B cell (primary cell): ENCODE measurements at regions not wholly inside any gene's neighbourhood (a gene's known extent, or its start where the extent isn't known, plus 50 kb on each side); places are given as distances from the start of the nearest gene placed in this dataset.

Experiments used
- ATAC-seq: fragments of 200-7000 bp; cut with Tn5 transposase; one replicate; pipeline ENCODE4 v1.10.0; 2021; ENCODE audit warnings: low read depth, mild to moderate bottlenecking, moderate number of reproducible peaks, moderate library complexity
- CTCF ChIA-PET: fragments of 350-600 bp; sonication (Branson Sonifier 250); formaldehyde crosslinking; loops from one replicate; lab custom pipeline; 2021; ENCODE audit warnings: antibody characterized with exemption, inconsistent platforms; lab: Charles Lee
- POLR2A ChIA-PET: fragments of 350-600 bp; sonication (Branson Sonifier 250); formaldehyde crosslinking; loops from one replicate; lab custom pipeline; 2021; ENCODE audit warnings: antibody characterized with exemption; lab: Charles Lee
- DNase-seq: peaks from one replicate; pipeline ENCODE4 v3.0.0; 2013
- H2AFZ ChIP-seq: 2 replicates; pipeline ENCODE4 v1.6.1; 2012; ENCODE audit warnings: mild to moderate bottlenecking, low read depth, low read length; ENCODE audit not compliant: insufficient read depth, poor library complexity, severe bottlenecking
- H3K27ac ChIP-seq, 2 donors: 1 replicate in 1 of 2; 2 replicates in 1 of 2; pipeline ENCODE4 v1.5.1; 2012 to 2013; ENCODE audit warnings: low read length in 2 of 2, mild to moderate bottlenecking in 2 of 2, moderate library complexity in 1 of 2
- H3K27me3 ChIP-seq, 4 experiments: fragments of 200-600 bp in 1 of 4; sonication (generic) in 1 of 4; replicated peaks in 1 of 4; 1 replicate in 2 of 4; 2 replicates in 2 of 4; pipeline versions ENCODE4 v1.6.1 to v1.7.0; 2013 to 2016; ENCODE audit warnings: low read length in 3 of 4, mild to moderate bottlenecking in 2 of 4, mixed read lengths in 1 of 4, moderate library complexity in 1 of 4; ENCODE audit not compliant: insufficient read depth in 4 of 4, control insufficient read depth in 3 of 4; ENCODE audit errors: control extremely low read depth in 1 of 4
- H3K36me3 ChIP-seq, 2 experiments: replicated peaks in 1 of 2; 1 replicate in 1 of 2; 2 replicates in 1 of 2; pipeline versions ENCODE4 v1.6.1 to v1.7.1; 2013; ENCODE audit warnings: low read length in 1 of 2; ENCODE audit not compliant: insufficient read depth in 2 of 2, control insufficient read depth in 1 of 2; ENCODE audit errors: control extremely low read depth in 1 of 2, extremely low read depth in 1 of 2
- H3K4me1 ChIP-seq, 2 donors: fragments of 200-600 bp in 1 of 2; sonication (generic) in 1 of 2; 1 replicate in 1 of 2; 2 replicates in 1 of 2; pipeline versions ENCODE4 v1.5.1 to v1.6.1; 2013 to 2017; ENCODE audit warnings: low read length in 2 of 2; ENCODE audit not compliant: control insufficient read depth in 2 of 2, insufficient read depth in 2 of 2
- H3K4me2 ChIP-seq: replicated peaks from 2 replicates; pipeline ENCODE3; 2012; ENCODE audit warnings: mild to moderate bottlenecking, low read depth, low read length; ENCODE audit not compliant: poor library complexity, severe bottlenecking
- H3K4me3 ChIP-seq, 5 experiments: fragments of 200-600 bp in 1 of 5; sonication (generic) in 1 of 5; 1 replicate in 3 of 5; 2 replicates in 2 of 5; pipeline versions ENCODE4 v1.5.1 to v1.7.0; 2011 to 2016; ENCODE audit warnings: low read length in 4 of 5, mild to moderate bottlenecking in 4 of 5, low read depth in 2 of 5, control low read depth in 1 of 5, moderate library complexity in 1 of 5; ENCODE audit not compliant: insufficient read depth in 1 of 5; ENCODE audit errors: control extremely low read depth in 1 of 5, extremely low read depth in 1 of 5
- H3K79me2 ChIP-seq: fragments of 200-600 bp; sonication (generic); one replicate; pipeline ENCODE4 v1.6.0; 2016; ENCODE audit warnings: low read length; ENCODE audit not compliant: control insufficient read depth, insufficient read depth
- H3K9ac ChIP-seq: fragments of 200-600 bp; sonication (generic); 2 replicates; pipeline ENCODE4 v1.6.1; 2017; ENCODE audit warnings: mild to moderate bottlenecking, low read length, moderate library complexity
- H3K9me3 ChIP-seq, 3 donors: one replicate each; pipeline versions ENCODE4 v1.6.1 to v1.7.1; 2013; ENCODE audit warnings: low read length in 2 of 3; ENCODE audit not compliant: control insufficient read depth in 2 of 3, insufficient read depth in 1 of 3; ENCODE audit errors: control extremely low read depth in 1 of 3
- H4K20me1 ChIP-seq: 2 replicates; pipeline ENCODE4 v1.6.0; 2012; ENCODE audit warnings: mild to moderate bottlenecking, low read length; ENCODE audit not compliant: insufficient read depth, control insufficient read depth, poor library complexity, severe bottlenecking
- H3K27ac Mint-ChIP-seq: one replicate; pipeline ENCODE4 v1.8.0; 2021; ENCODE audit warnings: mixed read lengths
- H3K27me3 Mint-ChIP-seq: one replicate; pipeline ENCODE4 v1.8.0; 2021; ENCODE audit warnings: mixed read lengths
- H3K4me1 Mint-ChIP-seq: one replicate; pipeline ENCODE4 v1.8.0; 2021; ENCODE audit warnings: mixed read lengths
- H3K4me3 Mint-ChIP-seq: one replicate; pipeline ENCODE4 v1.8.0; 2021; ENCODE audit warnings: mixed read lengths
- H3K9me3 Mint-ChIP-seq: one replicate; pipeline ENCODE4 v1.8.0; 2022; ENCODE audit warnings: mixed read lengths; ENCODE audit not compliant: insufficient read depth
- EZH2 ChIP-seq: IDR thresholded peaks from 2 replicates; pipeline ENCODE4 v1.6.1; 2012; ENCODE audit warnings: borderline replicate concordance, low read depth, mild to moderate bottlenecking, moderate library complexity, low read length; ENCODE audit not compliant: insufficient read depth, poor library complexity, severe bottlenecking
- WGBS: methylation state at CpG from one replicate; pipeline ENCODE4 v1.1.5; 2013; ENCODE audit warnings: missing lambda C conversion rate; ENCODE audit not compliant: insufficient coverage; 5-methylcytosine and 5-hydroxymethylcytosine counted together
- intact Hi-C: fragments of 100-400 bp; cut with micrococcal nuclease; formaldehyde crosslinking; loops from one replicate; pipeline ENCODE4 v1.10.0; 2022
- TF ChIP-seq, protein P1 (sequence below): fragments of 200-600 bp; IDR thresholded peaks from one replicate; pipeline ENCODE4 v1.8.0; 2022; ENCODE audit warnings: antibody characterized with exemption, mild to moderate bottlenecking

- no peaks in the 10 kb centered on the region for H3K27me3 Mint-ChIP-seq
- no peak overlapping the region for H3K4me2 ChIP-seq
- H3K36me3 ChIP-seq: no peaks in the 10 kb centered on the region
- no peaks in the 10 kb centered on the region for H3K4me1 ChIP-seq
- TF ChIP-seq EZH2: no peak
- TF ChIP-seq, protein P1, sequence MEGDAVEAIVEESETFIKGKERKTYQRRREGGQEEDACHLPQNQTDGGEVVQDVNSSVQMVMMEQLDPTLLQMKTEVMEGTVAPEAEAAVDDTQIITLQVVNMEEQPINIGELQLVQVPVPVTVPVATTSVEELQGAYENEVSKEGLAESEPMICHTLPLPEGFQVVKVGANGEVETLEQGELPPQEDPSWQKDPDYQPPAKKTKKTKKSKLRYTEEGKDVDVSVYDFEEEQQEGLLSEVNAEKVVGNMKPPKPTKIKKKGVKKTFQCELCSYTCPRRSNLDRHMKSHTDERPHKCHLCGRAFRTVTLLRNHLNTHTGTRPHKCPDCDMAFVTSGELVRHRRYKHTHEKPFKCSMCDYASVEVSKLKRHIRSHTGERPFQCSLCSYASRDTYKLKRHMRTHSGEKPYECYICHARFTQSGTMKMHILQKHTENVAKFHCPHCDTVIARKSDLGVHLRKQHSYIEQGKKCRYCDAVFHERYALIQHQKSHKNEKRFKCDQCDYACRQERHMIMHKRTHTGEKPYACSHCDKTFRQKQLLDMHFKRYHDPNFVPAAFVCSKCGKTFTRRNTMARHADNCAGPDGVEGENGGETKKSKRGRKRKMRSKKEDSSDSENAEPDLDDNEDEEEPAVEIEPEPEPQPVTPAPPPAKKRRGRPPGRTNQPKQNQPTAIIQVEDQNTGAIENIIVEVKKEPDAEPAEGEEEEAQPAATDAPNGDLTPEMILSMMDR: no peak
- no peaks in the 10 kb centered on the region for H3K4me1 Mint-ChIP-seq
- H3K4me3 ChIP-seq: no peak overlapping the region
- intact Hi-C loops: no loop called here
- no peak for ATAC-seq
- no peak overlapping the region for H3K27ac ChIP-seq
- H2AFZ ChIP-seq: no peak overlapping the region
- no peaks in the 10 kb centered on the region for H3K9me3 ChIP-seq
- 32% methylated on average over 3 of the region's 3 CpGs for WGBS
- H3K9ac ChIP-seq: no peak overlapping the region
- ChIA-PET CTCF (no interaction called here), POLR2A (no interaction called here)
- no peak for DNase-seq
- no peak overlapping the region for H3K4me3 Mint-ChIP-seq
- H3K79me2 ChIP-seq: no peaks in the 10 kb centered on the region
- no peaks in the 10 kb centered on the region for H3K27me3 ChIP-seq
- no peaks in the 10 kb centered on the region for H4K20me1 ChIP-seq
- H3K9me3 Mint-ChIP-seq: no peaks in the 10 kb centered on the region
- H3K27ac Mint-ChIP-seq: no peak overlapping the region
Measured at GRCh38 chr7:68888971-68889385, 709.3 kb upstream of the AUTS2 start.

- no peak for TF ChIP-seq EZH2
- TF ChIP-seq, protein P1: no peak
- DNase-seq (no peak), ATAC-seq (no peak)
- no peak overlapping the region for H3K27ac ChIP-seq
- H3K36me3 ChIP-seq: no peaks in the 10 kb centered on the region
- no peak overlapping the region for H3K9ac ChIP-seq
- no CpG with 5 or more reads among the region's 3 CpGs for WGBS
- no peaks in the 10 kb centered on the region for H3K9me3 ChIP-seq
- H3K79me2 ChIP-seq: no peaks in the 10 kb centered on the region
- Mint-ChIP-seq H3K27me3 (no peaks in the 10 kb centered on the region), H3K27ac (no peak overlapping the region), H3K9me3 (no peaks in the 10 kb centered on the region), H3K4me3 (no peak overlapping the region), H3K4me1 (no peaks in the 10 kb centered on the region)
- no peaks in the 10 kb centered on the region for H3K4me1 ChIP-seq
- ChIA-PET CTCF (no interaction called here), POLR2A (no interaction called here)
- intact Hi-C loops: no loop called here
- no peak overlapping the region for H3K4me2 ChIP-seq
- no peaks in the 10 kb centered on the region for H4K20me1 ChIP-seq
- no peaks in the 10 kb centered on the region for H3K27me3 ChIP-seq
- no peak overlapping the region for H2AFZ ChIP-seq
- H3K4me3 ChIP-seq: no peak overlapping the region
Measured at GRCh38 chr7:68892236-68892635, 706.0 kb upstream of the AUTS2 start.
